HAP-1 (cell line): ENCODE measurements at regions not wholly inside any gene's neighbourhood (a gene's known extent, or its start where the extent isn't known, plus 50 kb on each side); places are given as distances from the start of the nearest gene placed in this dataset.

Experiments used
- DNase-seq, 2 experiments: peaks; one replicate each; pipeline ENCODE4 v3.0.0-alpha.2; 2016 to 2020; ENCODE audit warnings: low spot score in 2 of 2
- H3K27me3 ChIP-seq: fragments of 250-450 bp; sonication (Bioruptor Pico); 2 replicates; pipeline ENCODE4 v1.5.1; 2020; ENCODE audit warnings: low read depth, mild to moderate bottlenecking, moderate library complexity
- H3K36me3 ChIP-seq: fragments of 250-450 bp; sonication (Bioruptor Pico); replicated peaks from 2 replicates; pipeline ENCODE4 v1.5.1; 2020; ENCODE audit warnings: mild to moderate bottlenecking
- H3K4me1 ChIP-seq: fragments of 250-450 bp; sonication (Bioruptor Pico); 2 replicates; pipeline ENCODE4 v1.5.1; 2020; ENCODE audit warnings: mild to moderate bottlenecking
- H3K4me3 ChIP-seq: fragments of 250-450 bp; sonication (Bioruptor Pico); 2 replicates; pipeline ENCODE4 v1.5.1; 2020; ENCODE audit warnings: mild to moderate bottlenecking, moderate library complexity
- H3K9me3 ChIP-seq: fragments of 250-450 bp; sonication (Bioruptor Pico); 2 replicates; pipeline ENCODE4 v1.5.1; 2020; ENCODE audit warnings: mild to moderate bottlenecking, moderate library complexity
- in situ Hi-C: fragments of 300-500 bp; cut with MboI; formaldehyde crosslinking; loops from 3 replicates; pipeline ENCODE4 v1.14.3; 2020; ENCODE audit warnings: low sequenced_read_pairs, inconsistent platforms, mixed read lengths

GRCh38 chr10:44500451-44500850, 115.6 kb upstream of the CXCL12 start:
- Histone ChIP-seq H3K4me1 (no peaks in the 10 kb centered on the region), H3K9me3 (no peaks in the 10 kb centered on the region; the same call in 1 of the 2 replicates), H3K36me3 (no peaks in the 10 kb centered on the region), H3K4me3 (no peak overlapping the region), H3K27me3 (no peaks in the 10 kb centered on the region)
- in situ Hi-C loops: no loop called here
- no peak for DNase-seq

GRCh38 chr10:44506386-44506785, 121.5 kb upstream of the CXCL12 start:
- Histone ChIP-seq H3K27me3 (no peaks in the 10 kb centered on the region), H3K36me3 (no peaks in the 10 kb centered on the region), H3K4me3 (no peak overlapping the region), H3K4me1 (no peaks in the 10 kb centered on the region), H3K9me3 (no peaks in the 10 kb centered on the region; the same call in 1 of the 2 replicates)
- no peak for DNase-seq
- in situ Hi-C loops: no loop called here

GRCh38 chr10:44510379-44511115, 125.7 kb upstream of the CXCL12 start:
- H3K27me3 ChIP-seq: no peaks in the 10 kb centered on the region
- H3K4me1 ChIP-seq: no peaks in the 10 kb centered on the region
- no peak overlapping the region for H3K4me3 ChIP-seq
- no peak for DNase-seq
- H3K36me3 ChIP-seq: no peaks in the 10 kb centered on the region
- H3K9me3 ChIP-seq: no peaks in the 10 kb centered on the region
- in situ Hi-C loops: no loop called here

- no peak for DNase-seq
- H3K4me3 ChIP-seq: no peak overlapping the region
- H3K9me3 ChIP-seq: no peaks in the 10 kb centered on the region
- in situ Hi-C loops: no loop called here
- H3K36me3 ChIP-seq: no peaks in the 10 kb centered on the region
- no peaks in the 10 kb centered on the region for H3K4me1 ChIP-seq
- no peaks in the 10 kb centered on the region for H3K27me3 ChIP-seq
Measured at GRCh38 chr10:44511166-44511565, 126.3 kb upstream of the CXCL12 start.

GRCh38 chr10:44511601-44512000, 126.7 kb upstream of the CXCL12 start:
- Histone ChIP-seq H3K36me3 (no peaks in the 10 kb centered on the region), H3K4me3 (no peak overlapping the region), H3K27me3 (no peaks in the 10 kb centered on the region), H3K4me1 (no peaks in the 10 kb centered on the region), H3K9me3 (no peaks in the 10 kb centered on the region)
- no peak for DNase-seq
- in situ Hi-C loops: no loop called here

- Histone ChIP-seq H3K27me3 (no peaks in the 10 kb centered on the region), H3K9me3 (no peaks in the 10 kb centered on the region), H3K4me1 (no peaks in the 10 kb centered on the region), H3K36me3 (no peaks in the 10 kb centered on the region), H3K4me3 (no peak overlapping the region)
- DNase-seq: no peak
- in situ Hi-C loops: no loop called here
Measured at GRCh38 chr10:44512431-44513022, 127.6 kb upstream of the CXCL12 start.

- H3K9me3 ChIP-seq: no peaks in the 10 kb centered on the region
- no peaks in the 10 kb centered on the region for H3K36me3 ChIP-seq
- H3K27me3 ChIP-seq: no peaks in the 10 kb centered on the region
- H3K4me3 ChIP-seq: no peak overlapping the region
- H3K4me1 ChIP-seq: no peaks in the 10 kb centered on the region
- in situ Hi-C loops: no loop called here
- DNase-seq: no peak
Measured at GRCh38 chr10:44513591-44513990, 128.7 kb upstream of the CXCL12 start.

GRCh38 chr10:44516891-44517290, 132.0 kb upstream of the CXCL12 start:
- Histone ChIP-seq H3K4me1 (no peaks in the 10 kb centered on the region), H3K36me3 (no peaks in the 10 kb centered on the region), H3K27me3 (no peaks in the 10 kb centered on the region), H3K4me3 (no peak overlapping the region), H3K9me3 (no peaks in the 10 kb centered on the region)
- in situ Hi-C loops: no loop called here
- DNase-seq: no peak

GRCh38 chr10:44517635-44518034, 132.7 kb upstream of the CXCL12 start:
- Histone ChIP-seq H3K9me3 (no peaks in the 10 kb centered on the region), H3K4me1 (no peaks in the 10 kb centered on the region), H3K4me3 (no peak overlapping the region), H3K27me3 (no peaks in the 10 kb centered on the region), H3K36me3 (no peaks in the 10 kb centered on the region)
- in situ Hi-C loops: no loop called here
- no peak for DNase-seq

GRCh38 chr10:44519361-44519760, 134.5 kb upstream of the CXCL12 start:
- Histone ChIP-seq H3K9me3 (no peaks in the 10 kb centered on the region), H3K36me3 (no peaks in the 10 kb centered on the region), H3K4me1 (no peaks in the 10 kb centered on the region), H3K27me3 (no peaks in the 10 kb centered on the region), H3K4me3 (no peak overlapping the region)
- no peak for DNase-seq
- in situ Hi-C loops: no loop called here

GRCh38 chr10:44520651-44521050, 135.8 kb upstream of the CXCL12 start:
- in situ Hi-C loops: no loop called here
- H3K4me1 ChIP-seq: no peaks in the 10 kb centered on the region
- no peak overlapping the region for H3K4me3 ChIP-seq
- H3K9me3 ChIP-seq: no peaks in the 10 kb centered on the region
- H3K36me3 ChIP-seq: no peaks in the 10 kb centered on the region
- DNase-seq: no peak
- no peaks in the 10 kb centered on the region for H3K27me3 ChIP-seq

- Histone ChIP-seq H3K36me3 (no peaks in the 10 kb centered on the region), H3K9me3 (no peaks in the 10 kb centered on the region), H3K4me1 (no peaks in the 10 kb centered on the region), H3K27me3 (no peaks in the 10 kb centered on the region), H3K4me3 (no peak overlapping the region)
- in situ Hi-C loops: no loop called here
- no peak for DNase-seq
Measured at GRCh38 chr10:44539178-44539577, 154.3 kb upstream of the CXCL12 start.

GRCh38 chr10:44552726-44553125, 167.8 kb upstream of the CXCL12 start:
- H3K9me3 ChIP-seq: peaks cover 3% of the 10 kb centered on the region; the same call in 1 of the 2 replicates
- H3K27me3 ChIP-seq: no peaks in the 10 kb centered on the region
- in situ Hi-C loops: no loop called here
- no peak overlapping the region for H3K4me3 ChIP-seq
- no peaks in the 10 kb centered on the region for H3K4me1 ChIP-seq
- no peaks in the 10 kb centered on the region for H3K36me3 ChIP-seq
- no peak for DNase-seq

GRCh38 chr10:44557596-44558191, 172.8 kb upstream of the CXCL12 start:
- Histone ChIP-seq H3K9me3 (no peaks in the 10 kb centered on the region; the same call in 1 of the 2 replicates), H3K4me1 (no peaks in the 10 kb centered on the region), H3K36me3 (no peaks in the 10 kb centered on the region), H3K4me3 (no peak overlapping the region), H3K27me3 (no peaks in the 10 kb centered on the region)
- DNase-seq: no peak
- in situ Hi-C loops: no loop called here
